ENCODE measurements at regions not wholly inside any gene's neighbourhood (a gene's known extent, or its start where the extent isn't known, plus 50 kb on each side); places are given as distances from the start of the nearest gene placed in this dataset.

- intact Hi-C loops (cut with micrococcal nuclease; ENCODE audit: unreplicated experiment): no loop called here
- peaks cover 3% of the 10 kb centered on the region for H3K9me3 Mint-ChIP-seq (ENCODE audit: low read depth, unreplicated experiment)
- H3K27me3 Mint-ChIP-seq (ENCODE audit: unreplicated experiment): peaks cover 13% of the 10 kb centered on the region
- DNase-seq: no peak
- no peaks in the 10 kb centered on the region for H3K4me1 Mint-ChIP-seq (ENCODE audit: low read depth, unreplicated experiment)
- no peaks in the 10 kb centered on the region for H3K36me3 Mint-ChIP-seq (ENCODE audit: insufficient read depth, unreplicated experiment)
- no peak for TF ChIP-seq CTCF (IDR thresholded peaks at IDR 0.05; ENCODE audit: unreplicated experiment)
- no peak overlapping the region for H3K27ac Mint-ChIP-seq (ENCODE audit: unreplicated experiment)
- H3K4me3 Mint-ChIP-seq (ENCODE audit: low read depth, unreplicated experiment): no peak overlapping the region
- BruUV-seq (replicated peaks): no TSS peak
- CTCF ChIA-PET: no interaction called here
These were observed 232.9 kb downstream of the LNPK start for GRCh38 chr2:175769200-175769599.

- CTCF ChIA-PET: no interaction called here
- Mint-ChIP-seq H3K27ac (ENCODE audit: unreplicated experiment) (no peak overlapping the region), H3K36me3 (ENCODE audit: insufficient read depth, unreplicated experiment) (no peaks in the 10 kb centered on the region), H3K4me1 (ENCODE audit: low read depth, unreplicated experiment) (no peaks in the 10 kb centered on the region), H3K27me3 (ENCODE audit: unreplicated experiment) (no peaks in the 10 kb centered on the region), H3K4me3 (ENCODE audit: low read depth, unreplicated experiment) (no peak overlapping the region), H3K9me3 (ENCODE audit: low read depth, unreplicated experiment) (no peaks in the 10 kb centered on the region)
- DNase-seq: no peak
- intact Hi-C loops (cut with micrococcal nuclease; ENCODE audit: unreplicated experiment): no loop called here
- no TSS peak for BruUV-seq (replicated peaks)
- TF ChIP-seq CTCF (IDR thresholded peaks at IDR 0.05; ENCODE audit: unreplicated experiment): no peak
These were observed 235.2 kb downstream of the LNPK start for GRCh38 chr2:175766880-175767279.

GRCh38 chr2:175755656-175756386, 246.2 kb downstream of the LNPK start:
- CTCF ChIA-PET: no interaction called here

GRCh38 chr2:175755169-175755568, 246.9 kb downstream of the LNPK start:
- no peak for TF ChIP-seq CTCF (IDR thresholded peaks at IDR 0.05; ENCODE audit: unreplicated experiment)
- DNase-seq: no peak
- BruUV-seq (replicated peaks): no TSS peak
- Mint-ChIP-seq H3K9me3 (ENCODE audit: low read depth, unreplicated experiment) (peaks cover 3% of the 10 kb centered on the region), H3K36me3 (ENCODE audit: insufficient read depth, unreplicated experiment) (no peaks in the 10 kb centered on the region), H3K4me1 (ENCODE audit: low read depth, unreplicated experiment) (no peaks in the 10 kb centered on the region), H3K27me3 (ENCODE audit: unreplicated experiment) (no peaks in the 10 kb centered on the region), H3K4me3 (ENCODE audit: low read depth, unreplicated experiment) (no peak overlapping the region), H3K27ac (ENCODE audit: unreplicated experiment) (no peak overlapping the region)
- CTCF ChIA-PET: no interaction called here
- intact Hi-C loops (cut with micrococcal nuclease; ENCODE audit: unreplicated experiment): no loop called here

More at GRCh38 chr2:175755656-175756386, 246.2 kb downstream of the LNPK start:
- BruUV-seq (replicated peaks): no TSS peak
- Mint-ChIP-seq H3K27ac (ENCODE audit: unreplicated experiment) (no peak overlapping the region), H3K27me3 (ENCODE audit: unreplicated experiment) (no peaks in the 10 kb centered on the region), H3K36me3 (ENCODE audit: insufficient read depth, unreplicated experiment) (no peaks in the 10 kb centered on the region), H3K4me1 (ENCODE audit: low read depth, unreplicated experiment) (no peaks in the 10 kb centered on the region), H3K9me3 (ENCODE audit: low read depth, unreplicated experiment) (peaks cover 1% of the 10 kb centered on the region), H3K4me3 (ENCODE audit: low read depth, unreplicated experiment) (no peak overlapping the region)
- DNase-seq: no peak
- no peak for TF ChIP-seq CTCF (IDR thresholded peaks at IDR 0.05; ENCODE audit: unreplicated experiment)
- intact Hi-C loops (cut with micrococcal nuclease; ENCODE audit: unreplicated experiment): no loop called here
